Hepatocyte (in vitro differentiated cells): ENCODE measurements at regions not wholly inside any gene's neighbourhood (a gene's known extent, or its start where the extent isn't known, plus 50 kb on each side); places are given as distances from the start of the nearest gene placed in this dataset.

ENCODE experiments used
- CTCF ChIP-seq: fragments of 200-600 bp; sonication (generic); IDR thresholded peaks from 2 replicates; pipeline ENCODE4 v1.5.1; 2016; ENCODE audit warnings: antibody characterized with exemption, mild to moderate bottlenecking; ENCODE audit not compliant: poor library complexity
- EZH2 ChIP-seq: fragments of 200-600 bp; sonication (generic); IDR thresholded peaks from 2 replicates; pipeline ENCODE4 v1.6.1; 2016; ENCODE audit warnings: antibody characterized with exemption, mild to moderate bottlenecking, borderline replicate concordance

- TF ChIP-seq CTCF (no peak), EZH2 (no peak)
Observed at GRCh38 chr15:96011136-96011535, 319.4 kb upstream of the NR2F2 start.
